ENCODE measurements at regions not wholly inside any gene's neighbourhood (a gene's known extent, or its start where the extent isn't known, plus 50 kb on each side); places are given as distances from the start of the nearest gene placed in this dataset.
"Not testable (repeated sequence)": the region's sequence is repeated elsewhere in the genome, so short reads cannot be mapped to it uniquely, and the experiment has no call there.

DNA sequence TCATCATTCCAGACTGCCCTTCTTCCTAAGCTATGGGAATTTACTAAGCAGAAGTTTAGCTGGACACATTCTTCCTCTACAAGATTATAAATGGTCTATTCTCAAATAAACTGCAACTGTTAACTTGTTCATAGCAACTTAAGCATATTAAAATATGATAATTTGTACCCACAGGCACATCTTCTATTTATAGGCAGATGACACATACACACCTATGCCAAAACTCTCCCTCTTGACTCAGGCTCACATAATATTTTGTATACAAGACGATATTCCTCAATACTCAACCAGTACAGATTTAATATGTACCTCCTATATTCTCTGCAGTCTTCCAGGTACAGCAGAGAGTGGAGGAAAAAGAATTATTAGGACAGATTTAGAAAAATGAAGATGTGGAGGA, 232.7 kb upstream of the KIAA1217 start:
- H3K27ac ChIP-seq (ENCODE audit: low read length) = no peak overlapping the region
- no peak overlapping the region for H3K4me3 ChIP-seq (ENCODE audit: low read length)

DNA sequence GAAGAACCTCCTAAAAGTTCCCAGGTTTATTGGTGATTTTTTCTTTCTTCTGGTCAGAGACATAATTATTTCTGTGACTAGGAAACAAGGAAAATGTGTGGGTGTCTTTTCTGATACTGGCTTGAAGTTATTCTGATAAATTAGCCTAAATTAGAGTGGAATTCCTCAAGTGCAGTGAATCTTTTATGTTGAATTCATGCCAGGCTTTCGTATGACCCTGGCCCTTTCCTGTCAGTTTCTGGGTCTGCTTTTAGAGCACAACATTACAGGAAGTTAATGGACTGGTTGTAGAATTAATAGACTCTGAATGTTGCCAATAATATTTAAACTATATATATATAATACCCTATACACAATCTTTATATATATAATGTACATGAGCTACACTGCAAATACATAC, 230.6 kb upstream of the KIAA1217 start:
- no peak overlapping the region for H3K9ac ChIP-seq (ENCODE audit: low read length)
- no peak overlapping the region for H3K27ac ChIP-seq (ENCODE audit: low read length)
- H3K4me1 ChIP-seq (ENCODE audit: low read length) = no peaks in the 10 kb centered on the region
- H4K20me1 ChIP-seq (ENCODE audit: insufficient read depth, low read length) = no peaks in the 10 kb centered on the region
- H3K27me3 ChIP-seq (ENCODE audit: low read depth, low read length) = no peaks in the 10 kb centered on the region; the same call in 1 of the 2 replicates
- no peaks in the 10 kb centered on the region for H3K79me2 ChIP-seq (ENCODE audit: low read length)
- no peaks in the 10 kb centered on the region for H3K36me3 ChIP-seq (replicated peaks; ENCODE audit: low read depth, low read length)
- no peak overlapping the region for H3K4me3 ChIP-seq (ENCODE audit: low read length)
- H3K9me3 ChIP-seq (ENCODE audit: insufficient read depth, low read length) = no peaks in the 10 kb centered on the region
- TF ChIP-seq, protein P1, sequence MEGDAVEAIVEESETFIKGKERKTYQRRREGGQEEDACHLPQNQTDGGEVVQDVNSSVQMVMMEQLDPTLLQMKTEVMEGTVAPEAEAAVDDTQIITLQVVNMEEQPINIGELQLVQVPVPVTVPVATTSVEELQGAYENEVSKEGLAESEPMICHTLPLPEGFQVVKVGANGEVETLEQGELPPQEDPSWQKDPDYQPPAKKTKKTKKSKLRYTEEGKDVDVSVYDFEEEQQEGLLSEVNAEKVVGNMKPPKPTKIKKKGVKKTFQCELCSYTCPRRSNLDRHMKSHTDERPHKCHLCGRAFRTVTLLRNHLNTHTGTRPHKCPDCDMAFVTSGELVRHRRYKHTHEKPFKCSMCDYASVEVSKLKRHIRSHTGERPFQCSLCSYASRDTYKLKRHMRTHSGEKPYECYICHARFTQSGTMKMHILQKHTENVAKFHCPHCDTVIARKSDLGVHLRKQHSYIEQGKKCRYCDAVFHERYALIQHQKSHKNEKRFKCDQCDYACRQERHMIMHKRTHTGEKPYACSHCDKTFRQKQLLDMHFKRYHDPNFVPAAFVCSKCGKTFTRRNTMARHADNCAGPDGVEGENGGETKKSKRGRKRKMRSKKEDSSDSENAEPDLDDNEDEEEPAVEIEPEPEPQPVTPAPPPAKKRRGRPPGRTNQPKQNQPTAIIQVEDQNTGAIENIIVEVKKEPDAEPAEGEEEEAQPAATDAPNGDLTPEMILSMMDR (IDR thresholded peaks at IDR 0.05; ENCODE audit: low read depth, low read length) = no peak
- no peak for TF ChIP-seq EZH2phosphoT487 (IDR thresholded peaks at IDR 0.05; ENCODE audit: low read depth)
- no peak overlapping the region for H3K4me2 ChIP-seq (ENCODE audit: low read length)
- H2AFZ ChIP-seq (ENCODE audit: low read depth, low read length) = no peak overlapping the region

More for the DNA sequence above, 232.7 kb upstream of the KIAA1217 start:
- Histone ChIP-seq H3K4me2 (ENCODE audit: low read length) (no peak overlapping the region), H3K36me3 (replicated peaks; ENCODE audit: low read depth, low read length) (no peaks in the 10 kb centered on the region), H4K20me1 (ENCODE audit: insufficient read depth, low read length) (no peaks in the 10 kb centered on the region), H3K9me3 (ENCODE audit: insufficient read depth, low read length) (no peaks in the 10 kb centered on the region), H3K9ac (ENCODE audit: low read length) (no peak overlapping the region), H3K27me3 (ENCODE audit: low read depth, low read length) (no peaks in the 10 kb centered on the region; the same call in 1 of the 2 replicates), H2AFZ (ENCODE audit: low read depth, low read length) (no peak overlapping the region), H3K79me2 (ENCODE audit: low read length) (no peaks in the 10 kb centered on the region), H3K4me1 (ENCODE audit: low read length) (no peaks in the 10 kb centered on the region)
- TF ChIP-seq, protein P1 (IDR thresholded peaks at IDR 0.05; ENCODE audit: low read depth, low read length) = no peak
- no peak for TF ChIP-seq EZH2phosphoT487 (IDR thresholded peaks at IDR 0.05; ENCODE audit: low read depth)

DNA sequence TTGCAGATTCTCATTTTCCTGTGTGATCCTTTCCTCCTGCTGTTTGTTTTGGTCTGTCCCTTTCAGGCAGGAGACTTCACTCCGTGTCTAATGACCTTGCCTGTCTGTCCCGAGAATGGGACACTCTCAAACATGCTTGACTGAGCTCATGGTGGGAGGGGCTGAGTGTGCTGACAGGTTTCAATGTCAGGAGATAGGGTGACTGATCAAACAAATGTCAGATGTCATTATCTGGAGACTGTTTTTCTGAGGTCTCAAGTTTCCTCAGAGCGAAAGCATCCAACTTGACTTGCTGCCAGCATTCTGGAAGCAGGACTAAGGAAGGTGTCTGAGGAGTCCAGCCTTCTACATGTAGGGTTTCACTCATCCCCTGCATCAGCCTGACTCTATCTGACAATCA, 228.8 kb upstream of the KIAA1217 start:
- Histone ChIP-seq H3K36me3 (replicated peaks; ENCODE audit: low read depth, low read length) (no peaks in the 10 kb centered on the region), H4K20me1 (ENCODE audit: insufficient read depth, low read length) (no peaks in the 10 kb centered on the region), H3K4me1 (ENCODE audit: low read length) (no peaks in the 10 kb centered on the region), H3K9me3 (ENCODE audit: insufficient read depth, low read length) (no peaks in the 10 kb centered on the region), H3K27me3 (ENCODE audit: low read depth, low read length) (no peaks in the 10 kb centered on the region; the same call in 1 of the 2 replicates), H3K9ac (ENCODE audit: low read length) (no peak overlapping the region), H2AFZ (ENCODE audit: low read depth, low read length) (no peak overlapping the region), H3K27ac (ENCODE audit: low read length) (no peak overlapping the region), H3K4me2 (ENCODE audit: low read length) (no peak overlapping the region), H3K4me3 (ENCODE audit: low read length) (no peak overlapping the region), H3K79me2 (ENCODE audit: low read length) (no peaks in the 10 kb centered on the region)
- TF ChIP-seq, protein P1 (IDR thresholded peaks at IDR 0.05; ENCODE audit: low read depth, low read length) = no peak
- TF ChIP-seq EZH2phosphoT487 (IDR thresholded peaks at IDR 0.05; ENCODE audit: low read depth) = no peak

DNA sequence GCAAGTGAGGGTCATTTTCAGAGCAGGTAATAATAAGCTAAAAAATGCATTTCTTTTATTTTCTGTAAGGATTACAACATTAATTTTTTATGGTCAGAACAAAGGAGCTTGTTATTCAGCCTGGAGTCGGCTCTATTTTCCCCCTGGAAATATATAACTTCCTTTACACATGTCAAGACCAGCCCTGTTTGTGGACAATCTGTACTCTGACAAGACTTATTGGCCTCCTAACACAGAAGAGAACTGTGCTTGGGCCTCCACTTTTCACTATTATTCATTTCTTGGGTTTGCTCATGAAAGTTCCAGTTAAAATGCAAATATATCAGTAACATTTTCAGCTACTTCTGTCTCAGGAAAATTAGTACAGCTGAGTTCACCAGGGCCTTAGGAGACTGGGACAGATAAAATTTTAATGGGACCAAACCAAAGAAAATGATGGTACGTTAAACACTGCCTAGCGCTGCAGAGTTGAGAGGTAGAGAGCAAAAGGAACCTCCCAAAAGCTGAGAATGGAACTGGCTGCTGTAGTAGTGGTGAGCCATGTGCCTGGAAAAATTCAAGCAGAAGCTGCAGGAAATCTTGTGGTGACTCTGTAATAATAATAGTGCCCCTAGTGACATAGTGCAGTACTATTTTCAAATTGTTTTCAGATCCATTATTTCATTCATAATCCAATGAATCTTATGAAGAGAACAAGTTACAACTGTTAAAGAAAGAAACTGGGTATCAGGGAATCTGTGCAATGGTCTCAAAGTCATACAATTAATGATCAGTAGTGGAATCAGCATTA, 227.2 kb upstream of the KIAA1217 start:
- Histone ChIP-seq H3K27ac (ENCODE audit: low read length) (no peak overlapping the region), H3K36me3 (replicated peaks; ENCODE audit: low read depth, low read length) (no peaks in the 10 kb centered on the region), H3K79me2 (ENCODE audit: low read length) (no peaks in the 10 kb centered on the region), H3K4me1 (ENCODE audit: low read length) (no peaks in the 10 kb centered on the region), H3K4me2 (ENCODE audit: low read length) (no peak overlapping the region), H3K9me3 (ENCODE audit: insufficient read depth, low read length) (no peaks in the 10 kb centered on the region), H3K4me3 (ENCODE audit: low read length) (no peak overlapping the region), H3K9ac (ENCODE audit: low read length) (no peak overlapping the region), H2AFZ (ENCODE audit: low read depth, low read length) (no peak overlapping the region), H3K27me3 (ENCODE audit: low read depth, low read length) (no peaks in the 10 kb centered on the region; the same call in 1 of the 2 replicates), H4K20me1 (ENCODE audit: insufficient read depth, low read length) (no peaks in the 10 kb centered on the region)
- TF ChIP-seq, protein P1 (IDR thresholded peaks at IDR 0.05; ENCODE audit: low read depth, low read length) = no peak
- no peak for TF ChIP-seq EZH2phosphoT487 (IDR thresholded peaks at IDR 0.05; ENCODE audit: low read depth)

DNA sequence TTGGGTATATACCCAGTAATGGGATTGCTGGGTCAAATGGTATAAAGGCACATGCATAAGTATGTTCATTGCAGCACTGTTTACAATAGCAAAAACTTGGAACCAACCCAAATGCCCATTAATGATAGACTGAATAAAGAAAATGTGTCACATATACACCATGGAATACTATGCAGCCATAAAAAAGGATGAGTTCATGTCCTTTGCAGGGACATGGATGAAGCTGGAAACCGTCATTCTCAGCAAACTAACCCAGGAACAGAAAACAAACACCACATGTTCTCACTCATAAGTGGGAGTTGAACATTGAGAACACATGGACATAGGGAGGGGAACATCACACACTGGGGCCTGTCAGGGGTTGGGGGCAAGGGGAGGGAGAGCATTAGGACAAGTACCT, 224.5 kb upstream of the KIAA1217 start:
- not testable (repeated sequence) for H3K9ac ChIP-seq (ENCODE audit: low read length); H3K9me3 ChIP-seq (ENCODE audit: insufficient read depth, low read length); H3K27me3 ChIP-seq (ENCODE audit: low read depth, low read length); H3K4me3 ChIP-seq (ENCODE audit: low read length); H3K36me3 ChIP-seq (replicated peaks; ENCODE audit: low read depth, low read length); H2AFZ ChIP-seq (ENCODE audit: low read depth, low read length); H3K4me1 ChIP-seq (ENCODE audit: low read length); H3K27ac ChIP-seq (ENCODE audit: low read length); H3K4me2 ChIP-seq (ENCODE audit: low read length); H4K20me1 ChIP-seq (ENCODE audit: insufficient read depth, low read length); H3K79me2 ChIP-seq (ENCODE audit: low read length)
